ENCODE measurements at regions not wholly inside any gene's neighbourhood (a gene's known extent, or its start where the extent isn't known, plus 50 kb on each side); places are given as distances from the start of the nearest gene placed in this dataset.

DNA sequence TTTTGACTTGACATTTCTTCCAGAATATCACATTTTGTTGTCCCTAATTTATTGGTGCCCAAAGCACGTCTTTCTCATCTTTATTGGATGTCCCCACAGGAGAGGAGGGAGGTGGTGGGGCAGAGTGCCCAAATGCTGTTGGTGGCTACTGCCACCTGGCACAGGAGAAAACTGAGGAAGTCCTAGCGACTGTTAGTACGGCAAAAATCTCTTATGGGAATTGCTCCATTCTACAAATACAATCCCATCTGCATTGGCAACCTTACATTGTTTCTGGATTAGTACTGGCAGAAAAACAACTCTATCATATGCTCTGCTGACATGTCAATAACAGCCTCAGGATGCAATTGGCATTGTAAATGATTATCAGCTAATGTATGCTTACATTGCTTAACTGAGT lies 235.4 kb upstream of the IRAK1BP1 start:
- ATAC-seq (no peak), FAIRE-seq (no peak)
- POLR2A ChIA-PET, result no interaction called here

More for the DNA sequence above, 235.4 kb upstream of the IRAK1BP1 start:
- no peak for TF ChIP-seq GTF2F1 (IDR thresholded peaks at IDR 0.05; ENCODE audit: low read depth, low read length)
- no peak for TF ChIP-seq KLF10 (CRISPR knock-in tag; IDR thresholded peaks at IDR 0.05)
- no peak for TF ChIP-seq FOXK1 (CRISPR knock-in tag; IDR thresholded peaks at IDR 0.05; ENCODE audit: borderline replicate concordance)
- no peak for TF ChIP-seq ZNF589 (CRISPR knock-in tag; IDR thresholded peaks at IDR 0.05; ENCODE audit: low read depth)
- TF ChIP-seq MIER1 (IDR thresholded peaks at IDR 0.05; ENCODE audit: low read depth), result no peak
- TF ChIP-seq, protein P1, sequence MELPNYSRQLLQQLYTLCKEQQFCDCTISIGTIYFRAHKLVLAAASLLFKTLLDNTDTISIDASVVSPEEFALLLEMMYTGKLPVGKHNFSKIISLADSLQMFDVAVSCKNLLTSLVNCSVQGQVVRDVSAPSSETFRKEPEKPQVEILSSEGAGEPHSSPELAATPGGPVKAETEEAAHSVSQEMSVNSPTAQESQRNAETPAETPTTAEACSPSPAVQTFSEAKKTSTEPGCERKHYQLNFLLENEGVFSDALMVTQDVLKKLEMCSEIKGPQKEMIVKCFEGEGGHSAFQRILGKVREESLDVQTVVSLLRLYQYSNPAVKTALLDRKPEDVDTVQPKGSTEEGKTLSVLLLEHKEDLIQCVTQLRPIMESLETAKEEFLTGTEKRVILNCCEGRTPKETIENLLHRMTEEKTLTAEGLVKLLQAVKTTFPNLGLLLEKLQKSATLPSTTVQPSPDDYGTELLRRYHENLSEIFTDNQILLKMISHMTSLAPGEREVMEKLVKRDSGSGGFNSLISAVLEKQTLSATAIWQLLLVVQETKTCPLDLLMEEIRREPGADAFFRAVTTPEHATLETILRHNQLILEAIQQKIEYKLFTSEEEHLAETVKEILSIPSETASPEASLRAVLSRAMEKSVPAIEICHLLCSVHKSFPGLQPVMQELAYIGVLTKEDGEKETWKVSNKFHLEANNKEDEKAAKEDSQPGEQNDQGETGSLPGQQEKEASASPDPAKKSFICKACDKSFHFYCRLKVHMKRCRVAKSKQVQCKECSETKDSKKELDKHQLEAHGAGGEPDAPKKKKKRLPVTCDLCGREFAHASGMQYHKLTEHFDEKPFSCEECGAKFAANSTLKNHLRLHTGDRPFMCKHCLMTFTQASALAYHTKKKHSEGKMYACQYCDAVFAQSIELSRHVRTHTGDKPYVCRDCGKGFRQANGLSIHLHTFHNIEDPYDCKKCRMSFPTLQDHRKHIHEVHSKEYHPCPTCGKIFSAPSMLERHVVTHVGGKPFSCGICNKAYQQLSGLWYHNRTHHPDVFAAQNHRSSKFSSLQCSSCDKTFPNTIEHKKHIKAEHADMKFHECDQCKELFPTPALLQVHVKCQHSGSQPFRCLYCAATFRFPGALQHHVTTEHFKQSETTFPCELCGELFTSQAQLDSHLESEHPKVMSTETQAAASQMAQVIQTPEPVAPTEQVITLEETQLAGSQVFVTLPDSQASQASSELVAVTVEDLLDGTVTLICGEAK (IDR thresholded peaks at IDR 0.05), result no peak
- TF ChIP-seq, protein P1 (CRISPR knock-in tag; IDR thresholded peaks at IDR 0.05), result no peak
- TF ChIP-seq MTF1 (CRISPR knock-in tag; IDR thresholded peaks at IDR 0.05; ENCODE audit: borderline replicate concordance), result no peak
- TF ChIP-seq SNRNP70 (optimal IDR thresholded peaks at IDR 0.05; ENCODE audit: low read depth, low read length), result no peak
- TF ChIP-seq, protein P2, sequence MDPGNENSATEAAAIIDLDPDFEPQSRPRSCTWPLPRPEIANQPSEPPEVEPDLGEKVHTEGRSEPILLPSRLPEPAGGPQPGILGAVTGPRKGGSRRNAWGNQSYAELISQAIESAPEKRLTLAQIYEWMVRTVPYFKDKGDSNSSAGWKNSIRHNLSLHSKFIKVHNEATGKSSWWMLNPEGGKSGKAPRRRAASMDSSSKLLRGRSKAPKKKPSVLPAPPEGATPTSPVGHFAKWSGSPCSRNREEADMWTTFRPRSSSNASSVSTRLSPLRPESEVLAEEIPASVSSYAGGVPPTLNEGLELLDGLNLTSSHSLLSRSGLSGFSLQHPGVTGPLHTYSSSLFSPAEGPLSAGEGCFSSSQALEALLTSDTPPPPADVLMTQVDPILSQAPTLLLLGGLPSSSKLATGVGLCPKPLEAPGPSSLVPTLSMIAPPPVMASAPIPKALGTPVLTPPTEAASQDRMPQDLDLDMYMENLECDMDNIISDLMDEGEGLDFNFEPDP (CRISPR knock-in tag; IDR thresholded peaks at IDR 0.05), result no peak
- TF ChIP-seq BMI1 (IDR thresholded peaks at IDR 0.05; ENCODE audit: low read length), result no peak
- no peak for TF ChIP-seq TARDBP (IDR thresholded peaks at IDR 0.05)
- TF ChIP-seq, protein P3, sequence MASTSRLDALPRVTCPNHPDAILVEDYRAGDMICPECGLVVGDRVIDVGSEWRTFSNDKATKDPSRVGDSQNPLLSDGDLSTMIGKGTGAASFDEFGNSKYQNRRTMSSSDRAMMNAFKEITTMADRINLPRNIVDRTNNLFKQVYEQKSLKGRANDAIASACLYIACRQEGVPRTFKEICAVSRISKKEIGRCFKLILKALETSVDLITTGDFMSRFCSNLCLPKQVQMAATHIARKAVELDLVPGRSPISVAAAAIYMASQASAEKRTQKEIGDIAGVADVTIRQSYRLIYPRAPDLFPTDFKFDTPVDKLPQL (IDR thresholded peaks at IDR 0.05; ENCODE audit: extremely low read depth, insufficient read length), result no peak
- no peak for TF ChIP-seq RBM34 (IDR thresholded peaks at IDR 0.05; ENCODE audit: borderline replicate concordance, insufficient read depth, low read length)
- no peak for DNase-seq (ENCODE audit: extremely low read depth in 1 of 4, low spot score in 3 of 4)
- no peaks in the 10 kb centered on the region for H3K36me3 ChIP-seq (ENCODE audit: control insufficient read depth, insufficient read depth, low read length)
- BruUV-seq (replicated peaks), result no TSS peak
- no peaks in the 10 kb centered on the region for H3K27me3 ChIP-seq (ENCODE audit: control insufficient read depth in 2 of 2, insufficient read depth in 2 of 2, low read length in 2 of 2)
- H3K4me2 ChIP-seq (ENCODE audit: insufficient read depth, low read length), result no peak overlapping the region
- no peak overlapping the region for H3K9ac ChIP-seq (ENCODE audit: insufficient read depth in 1 of 2, low read depth in 2 of 2, low read length in 2 of 2)
- WGBS (ENCODE audit: insufficient coverage, low coverage, missing lambda C conversion rate), result 0% methylated on average over 3 of the region's 3 CpGs
- no peaks in the 10 kb centered on the region for H3K79me2 ChIP-seq (ENCODE audit: control insufficient read depth, insufficient read depth, low read length)
- in situ Hi-C loops (cut with MboI), result no loop called here
- no peak overlapping the region for H3K4me3 ChIP-seq
- H4K20me1 ChIP-seq (replicated peaks; ENCODE audit: control insufficient read depth, insufficient read depth, low read length), result no peaks in the 10 kb centered on the region
- H3K27ac ChIP-seq (ENCODE audit: extremely low read depth, low read depth, low read length), result no peak overlapping the region
- H3K9me3 ChIP-seq (replicated peaks; ENCODE audit: control insufficient read depth, insufficient read depth, low read depth, low read length), result no peaks in the 10 kb centered on the region
- intact Hi-C loops (cut with micrococcal nuclease), result no loop called here
- H3K4me1 ChIP-seq (replicated peaks in 1 of 2; ENCODE audit: control insufficient read depth in 2 of 2, insufficient read depth in 2 of 2, low read length in 2 of 2), result no peaks in the 10 kb centered on the region; a peak in 1 of 5 replicates
- CTCF ChIA-PET (ENCODE audit: low intra/inter-chr PET ratio), result no interaction called here
- H3K9me1 ChIP-seq (ENCODE audit: control insufficient read depth, insufficient read depth, low read length), result no peaks in the 10 kb centered on the region
- H2AFZ ChIP-seq (ENCODE audit: low read depth, low read length), result no peak overlapping the region

Data from K562 (cell line).